Fibroblast of lung (primary cell): ENCODE measurements at regions not wholly inside any gene's neighbourhood (a gene's known extent, or its start where the extent isn't known, plus 50 kb on each side); places are given as distances from the start of the nearest gene placed in this dataset.

ENCODE experiments used
- CTCF ChIP-seq, 2 donors: IDR thresholded peaks in 1 of 2; conservative IDR thresholded peaks in 1 of 2; 1 replicate in 1 of 2; 2 replicates in 1 of 2; pipeline ENCODE4 v1.5.1; 2011 to 2012; ENCODE audit warnings: low read length in 2 of 2, control low read depth in 1 of 2, inconsistent platforms in 1 of 2, low read depth in 1 of 2, mild to moderate bottlenecking in 1 of 2
- EZH2 ChIP-seq: IDR thresholded peaks from 2 replicates; pipeline ENCODE4 v1.5.1; 2012; ENCODE audit warnings: low read length, control low read depth, mild to moderate bottlenecking; ENCODE audit errors: missing control alignments

GRCh38 chr13:82615043-82615442, 1267.2 kb downstream of the SLITRK1 start:
- TF ChIP-seq CTCF (conservative IDR thresholded peaks at IDR 0.05 in 1 of 2, IDR thresholded peaks at IDR 0.05 in 1 of 2; ENCODE audit: low read depth in 1 of 2, low read length in 2 of 2) (no peak), EZH2 (no peak)
